Liver (tissue), 8 donors: ENCODE measurements at regions not wholly inside any gene's neighbourhood (a gene's known extent, or its start where the extent isn't known, plus 50 kb on each side); places are given as distances from the start of the nearest gene placed in this dataset.

Experiments used
- DNase-seq: peaks from one replicate; pipeline ENCODE4 v3.0.0-alpha.2; 2017; ENCODE audit warnings: low spot score
- H3K27ac ChIP-seq, 2 donors: one replicate each; pipeline ENCODE4 v1.7.0; 2013; ENCODE audit warnings: inconsistent platforms in 2 of 2, low read length in 2 of 2, control low read depth in 1 of 2, low read depth in 1 of 2, mild to moderate bottlenecking in 1 of 2
- H3K27me3 ChIP-seq, 4 donors: one replicate each; pipeline versions ENCODE4 v1.6.1 to v1.7.0; 2013; ENCODE audit warnings: low read length in 3 of 4, inconsistent platforms in 1 of 4, mild to moderate bottlenecking in 1 of 4, moderate library complexity in 1 of 4; ENCODE audit not compliant: control insufficient read depth in 4 of 4, insufficient read depth in 4 of 4
- H3K36me3 ChIP-seq, 4 donors: one replicate each; pipeline versions ENCODE4 v1.6.1 to v1.7.0; 2013; ENCODE audit warnings: low read length in 3 of 4, mild to moderate bottlenecking in 3 of 4, low read depth in 1 of 4, moderate library complexity in 1 of 4; ENCODE audit not compliant: control insufficient read depth in 4 of 4, insufficient read depth in 3 of 4
- H3K4me1 ChIP-seq, 4 donors: one replicate each; pipeline versions ENCODE4 v1.6.1 to v1.7.0; 2013; ENCODE audit warnings: low read length in 3 of 4, mild to moderate bottlenecking in 3 of 4, moderate library complexity in 1 of 4; ENCODE audit not compliant: control insufficient read depth in 4 of 4, insufficient read depth in 4 of 4
- H3K4me3 ChIP-seq, 3 donors: one replicate each; pipeline versions ENCODE4 v1.6.1 to v1.7.0; 2013; ENCODE audit warnings: low read length in 3 of 3, control low read depth in 1 of 3, low read depth in 1 of 3, mild to moderate bottlenecking in 1 of 3
- H3K9ac ChIP-seq, 2 donors: one replicate each; pipeline ENCODE4 v1.7.0; 2013; ENCODE audit warnings: low read length in 2 of 2, mild to moderate bottlenecking in 2 of 2, moderate library complexity in 2 of 2, control low read depth in 1 of 2, low read depth in 1 of 2
- H3K9me3 ChIP-seq, 4 donors: one replicate each; pipeline versions ENCODE4 v1.6.1 to v1.7.0; 2013; ENCODE audit warnings: low read length in 3 of 4; ENCODE audit not compliant: control insufficient read depth in 4 of 4
- EGR1 ChIP-seq, 2 donors: IDR thresholded peaks; 2 replicates each; pipeline ENCODE4 v1.6.1; 2016 to 2018; ENCODE audit warnings: antibody characterized with exemption in 2 of 2, low read depth in 2 of 2
- FOXA1 ChIP-seq: IDR thresholded peaks from 2 replicates; pipeline ENCODE4 v1.6.1; 2016; ENCODE audit warnings: antibody characterized with exemption
- HNF4A ChIP-seq, 2 donors: conservative IDR thresholded peaks; 2 replicates each; pipeline ENCODE4 v1.6.1; 2016; ENCODE audit warnings: antibody characterized with exemption in 2 of 2, mild to moderate bottlenecking in 2 of 2
- HNF4G ChIP-seq: IDR thresholded peaks from 2 replicates; pipeline ENCODE4 v1.6.1; 2016; ENCODE audit warnings: antibody characterized with exemption
- JUND ChIP-seq, 2 donors: IDR thresholded peaks; 2 replicates each; pipeline ENCODE4 v1.6.1; 2016; ENCODE audit warnings: antibody characterized with exemption in 2 of 2
- NR2F2 ChIP-seq: IDR thresholded peaks from 2 replicates; pipeline ENCODE4 v1.6.1; 2016; ENCODE audit warnings: antibody characterized with exemption
- RAD21 ChIP-seq, 2 donors: IDR thresholded peaks; 2 replicates each; pipeline ENCODE4 v1.6.1; 2016; ENCODE audit warnings: antibody characterized with exemption in 2 of 2, mild to moderate bottlenecking in 2 of 2
- RXRA ChIP-seq, 2 donors: IDR thresholded peaks; 2 replicates each; pipeline ENCODE4 v1.6.1; 2017 to 2018; ENCODE audit warnings: antibody characterized with exemption in 2 of 2, mild to moderate bottlenecking in 1 of 2
- SP1 ChIP-seq: IDR thresholded peaks from 2 replicates; pipeline ENCODE4 v1.6.1; 2018; ENCODE audit warnings: antibody characterized with exemption, mild to moderate bottlenecking
- TAF1 ChIP-seq: conservative IDR thresholded peaks from 2 replicates; pipeline ENCODE4 v1.6.1; 2016; ENCODE audit warnings: antibody characterized with exemption, mild to moderate bottlenecking
- YY1 ChIP-seq: IDR thresholded peaks from 2 replicates; pipeline ENCODE4 v1.6.1; 2016; ENCODE audit warnings: antibody characterized with exemption, mild to moderate bottlenecking
- WGBS: extraction: QIAGEN DNeasy Blood & Tissue Kit; methylation state at CpG from one replicate; pipeline ENCODE4 v1.1.7; 2013; 5-methylcytosine and 5-hydroxymethylcytosine counted together
- TF ChIP-seq, protein P1 (sequence below): IDR thresholded peaks from 2 replicates; pipeline ENCODE4 v1.6.1; 2016; ENCODE audit warnings: antibody characterized with exemption
- TF ChIP-seq, protein P2 (sequence below): fragments of 150-350 bp; IDR thresholded peaks from 2 replicates; pipeline ENCODE4 v1.5.1; 2017; ENCODE audit warnings: improper control_type of control experiment, low read depth, low read length; ENCODE audit not compliant: missing input control
- TF ChIP-seq, protein P3 (sequence below): IDR thresholded peaks from 2 replicates; pipeline ENCODE4 v1.6.1; 2016; ENCODE audit warnings: antibody characterized with exemption, mild to moderate bottlenecking
- TF ChIP-seq, protein P4 (sequence below): IDR thresholded peaks from 2 replicates; pipeline ENCODE4 v1.6.1; 2016; ENCODE audit warnings: antibody characterized with exemption
- TF ChIP-seq, protein P5 (sequence below): IDR thresholded peaks from 2 replicates; pipeline ENCODE4 v1.6.1; 2016; ENCODE audit warnings: antibody characterized with exemption
- donor health status: healthy.
- donor health status: healthy.
- donor health status: healthy.
- donor health status: healthy.
- donor health status: healthy.

DNA sequence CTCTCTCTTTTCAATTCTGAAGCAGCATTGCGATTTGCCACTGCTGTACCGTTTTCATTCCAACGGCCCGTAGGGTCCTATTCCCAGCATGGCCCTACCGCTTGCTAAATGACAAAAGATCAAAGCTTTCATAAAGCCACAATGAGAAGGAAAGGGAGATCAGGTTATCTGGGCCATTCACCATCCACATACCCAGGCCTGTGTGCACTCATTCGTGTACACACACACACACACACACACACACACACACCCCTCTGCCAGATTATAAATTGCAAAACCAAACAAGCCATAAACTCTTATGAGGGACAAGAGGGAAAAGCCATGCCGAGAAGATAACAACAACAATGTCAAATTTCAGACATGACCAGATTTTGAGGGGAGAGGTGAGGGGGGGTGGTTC, 282.3 kb downstream of the BCL11A start:
- no peak for DNase-seq
- Histone ChIP-seq H3K9me3 (peaks cover 4 to 12% (median 6%) of the 10 kb centered on the region in 4 donors), H3K4me1 (no peaks in the 10 kb centered on the region), H3K9ac (no peak overlapping the region), H3K27me3 (no peaks in the 10 kb centered on the region), H3K4me3 (no peak overlapping the region), H3K36me3 (no peaks in the 10 kb centered on the region), H3K27ac (no peak overlapping the region)
- 83% methylated on average over 7 of the region's 7 CpGs for WGBS
- TF ChIP-seq HNF4G: no peak
- TF ChIP-seq SP1: no peak
- TF ChIP-seq, protein P1, sequence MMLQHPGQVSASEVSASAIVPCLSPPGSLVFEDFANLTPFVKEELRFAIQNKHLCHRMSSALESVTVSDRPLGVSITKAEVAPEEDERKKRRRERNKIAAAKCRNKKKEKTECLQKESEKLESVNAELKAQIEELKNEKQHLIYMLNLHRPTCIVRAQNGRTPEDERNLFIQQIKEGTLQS: no peak
- TF ChIP-seq, protein P2, sequence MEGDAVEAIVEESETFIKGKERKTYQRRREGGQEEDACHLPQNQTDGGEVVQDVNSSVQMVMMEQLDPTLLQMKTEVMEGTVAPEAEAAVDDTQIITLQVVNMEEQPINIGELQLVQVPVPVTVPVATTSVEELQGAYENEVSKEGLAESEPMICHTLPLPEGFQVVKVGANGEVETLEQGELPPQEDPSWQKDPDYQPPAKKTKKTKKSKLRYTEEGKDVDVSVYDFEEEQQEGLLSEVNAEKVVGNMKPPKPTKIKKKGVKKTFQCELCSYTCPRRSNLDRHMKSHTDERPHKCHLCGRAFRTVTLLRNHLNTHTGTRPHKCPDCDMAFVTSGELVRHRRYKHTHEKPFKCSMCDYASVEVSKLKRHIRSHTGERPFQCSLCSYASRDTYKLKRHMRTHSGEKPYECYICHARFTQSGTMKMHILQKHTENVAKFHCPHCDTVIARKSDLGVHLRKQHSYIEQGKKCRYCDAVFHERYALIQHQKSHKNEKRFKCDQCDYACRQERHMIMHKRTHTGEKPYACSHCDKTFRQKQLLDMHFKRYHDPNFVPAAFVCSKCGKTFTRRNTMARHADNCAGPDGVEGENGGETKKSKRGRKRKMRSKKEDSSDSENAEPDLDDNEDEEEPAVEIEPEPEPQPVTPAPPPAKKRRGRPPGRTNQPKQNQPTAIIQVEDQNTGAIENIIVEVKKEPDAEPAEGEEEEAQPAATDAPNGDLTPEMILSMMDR: no peak
- TF ChIP-seq TAF1: no peak
- TF ChIP-seq EGR1 (IDR thresholded peaks at IDR 0.05; ENCODE audit: low read depth in 2 of 2): no peak
- no peak for TF ChIP-seq RXRA (IDR thresholded peaks at IDR 0.05)
- TF ChIP-seq HNF4A (conservative IDR thresholded peaks at IDR 0.05): no peak
- TF ChIP-seq NR2F2: no peak
- no peak for TF ChIP-seq FOXA1
- no peak for TF ChIP-seq JUND (IDR thresholded peaks at IDR 0.05)
- TF ChIP-seq, protein P3, sequence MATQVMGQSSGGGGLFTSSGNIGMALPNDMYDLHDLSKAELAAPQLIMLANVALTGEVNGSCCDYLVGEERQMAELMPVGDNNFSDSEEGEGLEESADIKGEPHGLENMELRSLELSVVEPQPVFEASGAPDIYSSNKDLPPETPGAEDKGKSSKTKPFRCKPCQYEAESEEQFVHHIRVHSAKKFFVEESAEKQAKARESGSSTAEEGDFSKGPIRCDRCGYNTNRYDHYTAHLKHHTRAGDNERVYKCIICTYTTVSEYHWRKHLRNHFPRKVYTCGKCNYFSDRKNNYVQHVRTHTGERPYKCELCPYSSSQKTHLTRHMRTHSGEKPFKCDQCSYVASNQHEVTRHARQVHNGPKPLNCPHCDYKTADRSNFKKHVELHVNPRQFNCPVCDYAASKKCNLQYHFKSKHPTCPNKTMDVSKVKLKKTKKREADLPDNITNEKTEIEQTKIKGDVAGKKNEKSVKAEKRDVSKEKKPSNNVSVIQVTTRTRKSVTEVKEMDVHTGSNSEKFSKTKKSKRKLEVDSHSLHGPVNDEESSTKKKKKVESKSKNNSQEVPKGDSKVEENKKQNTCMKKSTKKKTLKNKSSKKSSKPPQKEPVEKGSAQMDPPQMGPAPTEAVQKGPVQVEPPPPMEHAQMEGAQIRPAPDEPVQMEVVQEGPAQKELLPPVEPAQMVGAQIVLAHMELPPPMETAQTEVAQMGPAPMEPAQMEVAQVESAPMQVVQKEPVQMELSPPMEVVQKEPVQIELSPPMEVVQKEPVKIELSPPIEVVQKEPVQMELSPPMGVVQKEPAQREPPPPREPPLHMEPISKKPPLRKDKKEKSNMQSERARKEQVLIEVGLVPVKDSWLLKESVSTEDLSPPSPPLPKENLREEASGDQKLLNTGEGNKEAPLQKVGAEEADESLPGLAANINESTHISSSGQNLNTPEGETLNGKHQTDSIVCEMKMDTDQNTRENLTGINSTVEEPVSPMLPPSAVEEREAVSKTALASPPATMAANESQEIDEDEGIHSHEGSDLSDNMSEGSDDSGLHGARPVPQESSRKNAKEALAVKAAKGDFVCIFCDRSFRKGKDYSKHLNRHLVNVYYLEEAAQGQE: no peak
- TF ChIP-seq, protein P4, sequence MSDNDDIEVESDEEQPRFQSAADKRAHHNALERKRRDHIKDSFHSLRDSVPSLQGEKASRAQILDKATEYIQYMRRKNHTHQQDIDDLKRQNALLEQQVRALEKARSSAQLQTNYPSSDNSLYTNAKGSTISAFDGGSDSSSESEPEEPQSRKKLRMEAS: no peak
- TF ChIP-seq RAD21 (IDR thresholded peaks at IDR 0.05): no peak

DNA sequence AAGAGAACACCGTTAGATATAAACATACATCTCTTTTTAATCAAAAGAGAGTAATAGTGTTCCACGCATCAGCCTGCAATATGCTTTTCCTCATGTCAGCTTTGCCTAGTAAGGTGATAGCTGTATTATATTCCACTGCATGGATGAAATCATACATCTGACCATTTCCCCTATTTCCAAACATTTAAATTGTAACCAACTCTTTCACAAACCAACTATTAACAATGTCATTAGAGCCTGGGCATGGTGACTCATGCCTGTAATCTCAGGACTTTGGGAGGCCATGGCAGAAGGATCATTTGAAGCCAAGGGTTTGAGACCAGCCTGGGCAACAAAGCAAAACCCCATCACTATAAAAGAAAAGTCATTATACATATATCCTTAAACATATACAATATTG, 284.8 kb downstream of the BCL11A start:
- H3K9ac ChIP-seq: no peak overlapping the region
- H3K9me3 ChIP-seq: no peaks in the 10 kb centered on the region
- H3K27ac ChIP-seq: no peak overlapping the region
- WGBS: 96% methylated on average over 2 of the region's 2 CpGs
- H3K4me1 ChIP-seq: no peaks in the 10 kb centered on the region
- TF ChIP-seq, protein P3: no peak
- TF ChIP-seq, protein P5, sequence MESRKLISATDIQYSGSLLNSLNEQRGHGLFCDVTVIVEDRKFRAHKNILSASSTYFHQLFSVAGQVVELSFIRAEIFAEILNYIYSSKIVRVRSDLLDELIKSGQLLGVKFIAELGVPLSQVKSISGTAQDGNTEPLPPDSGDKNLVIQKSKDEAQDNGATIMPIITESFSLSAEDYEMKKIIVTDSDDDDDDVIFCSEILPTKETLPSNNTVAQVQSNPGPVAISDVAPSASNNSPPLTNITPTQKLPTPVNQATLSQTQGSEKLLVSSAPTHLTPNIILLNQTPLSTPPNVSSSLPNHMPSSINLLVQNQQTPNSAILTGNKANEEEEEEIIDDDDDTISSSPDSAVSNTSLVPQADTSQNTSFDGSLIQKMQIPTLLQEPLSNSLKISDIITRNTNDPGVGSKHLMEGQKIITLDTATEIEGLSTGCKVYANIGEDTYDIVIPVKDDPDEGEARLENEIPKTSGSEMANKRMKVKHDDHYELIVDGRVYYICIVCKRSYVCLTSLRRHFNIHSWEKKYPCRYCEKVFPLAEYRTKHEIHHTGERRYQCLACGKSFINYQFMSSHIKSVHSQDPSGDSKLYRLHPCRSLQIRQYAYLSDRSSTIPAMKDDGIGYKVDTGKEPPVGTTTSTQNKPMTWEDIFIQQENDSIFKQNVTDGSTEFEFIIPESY: no peak
- no peak for TF ChIP-seq TAF1
- TF ChIP-seq, protein P2: no peak
- TF ChIP-seq SP1: no peak
- TF ChIP-seq EGR1 (IDR thresholded peaks at IDR 0.05; ENCODE audit: low read depth in 2 of 2): no peak
- no peak for TF ChIP-seq YY1
- TF ChIP-seq NR2F2: no peak
- no peaks in the 10 kb centered on the region for H3K27me3 ChIP-seq
- no peak for DNase-seq
- H3K36me3 ChIP-seq: no peaks in the 10 kb centered on the region
- no peak overlapping the region for H3K4me3 ChIP-seq
